Endodermal cell (in vitro differentiated cells): ENCODE measurements at regions not wholly inside any gene's neighbourhood (a gene's known extent, or its start where the extent isn't known, plus 50 kb on each side); places are given as distances from the start of the nearest gene placed in this dataset.
"Not testable (repeated sequence)": the region's sequence is repeated elsewhere in the genome, so short reads cannot be mapped to it uniquely, and the experiment has no call there.

Experiments
- DNase-seq: peaks from one replicate; pipeline ENCODE4 v3.0.0-alpha.2; 2017
- H3K27ac ChIP-seq: 2 replicates; pipeline ENCODE4 v1.5.1; 2013; ENCODE audit warnings: mild to moderate bottlenecking, low read depth, low read length, moderate library complexity
- H3K27me3 ChIP-seq: 2 replicates; pipeline ENCODE4 v1.6.1; 2013; ENCODE audit warnings: mild to moderate bottlenecking, low read length, moderate library complexity; ENCODE audit not compliant: insufficient read depth, control insufficient read depth, poor library complexity, severe bottlenecking
- H3K36me3 ChIP-seq: 2 replicates; pipeline ENCODE4 v1.7.0; 2013; ENCODE audit warnings: mild to moderate bottlenecking, low read length, moderate library complexity; ENCODE audit not compliant: control insufficient read depth, insufficient read depth
- H3K4me1 ChIP-seq: one replicate; pipeline ENCODE4 v1.7.0; 2013; ENCODE audit warnings: low read length; ENCODE audit not compliant: control insufficient read depth, insufficient read depth
- H3K4me3 ChIP-seq: 2 replicates; pipeline ENCODE4 v1.5.1; 2013; ENCODE audit warnings: mild to moderate bottlenecking, low read length, moderate library complexity
- H3K9ac ChIP-seq: 2 replicates; pipeline ENCODE4 v1.6.1; 2013; ENCODE audit warnings: mild to moderate bottlenecking, low read length, moderate library complexity; ENCODE audit not compliant: poor library complexity, severe bottlenecking; ENCODE audit errors: extremely low read depth
- H3K9me3 ChIP-seq: 2 replicates; pipeline ENCODE4 v1.6.1; 2013; ENCODE audit warnings: mild to moderate bottlenecking, low read length, moderate library complexity; ENCODE audit not compliant: control insufficient read depth
- H3K27ac Mint-ChIP-seq: 2 replicates; pipeline ENCODE4 v1.8.0; 2020; ENCODE audit warnings: mixed read lengths
- H3K27me3 Mint-ChIP-seq: 2 replicates; pipeline ENCODE4 v1.8.0; 2021; ENCODE audit warnings: mild to moderate bottlenecking, mixed read lengths; ENCODE audit not compliant: insufficient read depth
- H3K36me3 Mint-ChIP-seq: 2 replicates; pipeline ENCODE4 v1.8.0; 2020; ENCODE audit warnings: low read depth, mixed read lengths
- H3K4me1 Mint-ChIP-seq: 2 replicates; pipeline ENCODE4 v1.8.0; 2020; ENCODE audit warnings: mixed read lengths
- H3K4me3 Mint-ChIP-seq: 2 replicates; pipeline ENCODE4 v1.8.0; 2020; ENCODE audit warnings: mild to moderate bottlenecking, moderate library complexity, mixed read lengths
- H3K9me3 Mint-ChIP-seq: 2 replicates; pipeline ENCODE4 v1.8.0; 2020; ENCODE audit warnings: mild to moderate bottlenecking, mixed read lengths
- WGBS, 2 experiments: methylation state at CpG; one replicate each; pipeline versions ENCODE4 v1.1.5 to v1.1.7; 2013; ENCODE audit warnings: missing lambda C conversion rate in 2 of 2, mixed read lengths in 1 of 2; ENCODE audit not compliant: insufficient coverage in 1 of 2, insufficient read length in 1 of 2; 5-methylcytosine and 5-hydroxymethylcytosine counted together
- TF ChIP-seq, protein P1 (sequence below): fragments of 200-600 bp; sonication (generic); conservative IDR thresholded peaks from 2 replicates; pipeline ENCODE4 v1.5.0; 2021; ENCODE audit warnings: antibody characterized with exemption, mild to moderate bottlenecking

DNA sequence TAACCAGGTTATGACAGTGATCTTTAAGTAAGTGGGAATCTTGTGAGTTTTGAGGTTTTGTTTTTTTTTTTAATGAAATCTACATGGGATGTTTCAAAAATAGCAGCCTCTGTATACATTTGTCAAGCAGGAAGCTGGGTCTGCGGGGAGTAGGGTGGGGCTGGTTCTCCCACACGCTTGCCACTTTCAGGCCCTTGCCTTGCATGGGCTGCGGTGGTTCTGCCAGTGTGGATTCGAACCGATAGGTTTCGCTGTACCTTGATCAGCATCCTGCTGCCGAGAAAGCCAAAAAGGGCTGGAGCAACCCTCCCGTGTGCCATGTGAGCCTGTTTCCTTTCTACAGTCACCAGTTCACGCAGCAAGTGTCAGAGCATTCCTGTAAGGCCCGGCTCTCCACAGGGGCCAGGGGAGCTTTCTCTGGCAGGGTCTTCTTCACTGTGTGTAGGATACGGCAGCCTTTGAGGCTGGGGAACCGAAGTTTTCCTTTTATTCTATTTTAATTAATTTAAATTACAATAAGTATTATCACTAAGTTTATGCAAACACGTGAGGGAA lies 79.2 kb upstream of the SAMD11 start:
- Mint-ChIP-seq H3K27ac (peak overlapping the region; percentile 75), H3K4me3 (no peak overlapping the region), H3K36me3 (peaks cover 16% of the 10 kb centered on the region), H3K27me3 (no peaks in the 10 kb centered on the region), H3K9me3 (no peaks in the 10 kb centered on the region), H3K4me1 (peaks cover 28% of the 10 kb centered on the region)
- TF ChIP-seq, protein P1, sequence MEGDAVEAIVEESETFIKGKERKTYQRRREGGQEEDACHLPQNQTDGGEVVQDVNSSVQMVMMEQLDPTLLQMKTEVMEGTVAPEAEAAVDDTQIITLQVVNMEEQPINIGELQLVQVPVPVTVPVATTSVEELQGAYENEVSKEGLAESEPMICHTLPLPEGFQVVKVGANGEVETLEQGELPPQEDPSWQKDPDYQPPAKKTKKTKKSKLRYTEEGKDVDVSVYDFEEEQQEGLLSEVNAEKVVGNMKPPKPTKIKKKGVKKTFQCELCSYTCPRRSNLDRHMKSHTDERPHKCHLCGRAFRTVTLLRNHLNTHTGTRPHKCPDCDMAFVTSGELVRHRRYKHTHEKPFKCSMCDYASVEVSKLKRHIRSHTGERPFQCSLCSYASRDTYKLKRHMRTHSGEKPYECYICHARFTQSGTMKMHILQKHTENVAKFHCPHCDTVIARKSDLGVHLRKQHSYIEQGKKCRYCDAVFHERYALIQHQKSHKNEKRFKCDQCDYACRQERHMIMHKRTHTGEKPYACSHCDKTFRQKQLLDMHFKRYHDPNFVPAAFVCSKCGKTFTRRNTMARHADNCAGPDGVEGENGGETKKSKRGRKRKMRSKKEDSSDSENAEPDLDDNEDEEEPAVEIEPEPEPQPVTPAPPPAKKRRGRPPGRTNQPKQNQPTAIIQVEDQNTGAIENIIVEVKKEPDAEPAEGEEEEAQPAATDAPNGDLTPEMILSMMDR, result no peak
- Histone ChIP-seq H3K9ac (no peak overlapping the region), H3K27me3 (no peaks in the 10 kb centered on the region), H3K4me3 (no peak overlapping the region), H3K27ac (no peak overlapping the region), H3K4me1 (no peaks in the 10 kb centered on the region), H3K36me3 (no peaks in the 10 kb centered on the region), H3K9me3 (peaks cover 8% of the 10 kb centered on the region)
- peak; percentile 82 for DNase-seq
- 79 to 82% methylated on average over 5 to 12 of the region's 13 CpGs for WGBS, 2 experiments

DNA sequence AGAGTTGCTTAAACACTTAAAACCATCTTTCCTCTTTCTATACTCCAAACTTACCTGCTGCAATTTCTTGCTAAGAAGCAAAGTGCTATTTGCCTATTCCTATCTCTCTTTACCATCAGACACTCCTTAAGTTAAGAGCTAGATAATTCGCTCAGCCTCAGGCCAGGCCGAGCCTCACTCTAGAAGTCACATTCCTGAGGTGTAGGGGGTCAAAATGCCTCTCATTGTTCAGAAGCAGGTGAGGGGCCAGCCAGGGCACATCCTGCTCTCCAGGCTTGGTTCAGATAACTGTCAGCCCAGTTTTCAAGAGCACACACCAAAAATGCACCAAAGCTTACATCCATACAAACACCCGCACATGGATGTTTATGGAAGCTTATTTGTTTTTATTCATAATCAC lies 78.1 kb upstream of the SAMD11 start:
- not testable (repeated sequence) for H3K9me3 Mint-ChIP-seq, H3K9ac ChIP-seq, H3K27ac ChIP-seq, H3K4me1 ChIP-seq, H3K27me3 ChIP-seq, H3K9me3 ChIP-seq, H3K36me3 ChIP-seq, H3K4me3 ChIP-seq, H3K27me3 Mint-ChIP-seq
- H3K4me3 Mint-ChIP-seq, result peak overlapping the region; percentile 27
- 21 to 40% methylated on average over 2 of the region's 3 CpGs for WGBS, 2 experiments
- peaks cover 28% of the 10 kb centered on the region for H3K4me1 Mint-ChIP-seq
- peak; percentile 80 for DNase-seq
- peak overlapping the region; percentile 85 for H3K27ac Mint-ChIP-seq
- H3K36me3 Mint-ChIP-seq, result peaks cover 16% of the 10 kb centered on the region

DNA sequence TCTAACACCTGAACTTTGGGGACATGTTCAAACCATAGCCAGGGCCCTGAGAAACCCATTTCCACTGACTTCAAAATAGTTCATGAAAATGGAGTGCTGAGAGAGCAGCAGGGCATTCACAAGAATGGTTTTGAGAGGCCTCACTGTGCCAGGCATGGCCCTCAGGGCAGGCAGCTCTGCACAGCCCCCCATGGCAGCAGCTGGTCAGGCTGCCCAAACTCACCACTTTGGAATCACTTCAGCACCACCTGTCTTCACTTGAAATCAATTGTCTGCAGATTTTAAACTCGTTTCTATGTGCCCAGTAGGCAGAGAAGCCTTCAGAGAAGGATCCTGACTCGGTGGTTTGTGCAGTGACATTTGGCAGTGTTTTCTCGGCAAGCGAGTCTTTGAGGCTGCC lies 73.8 kb upstream of the SAMD11 start:
- not testable (repeated sequence) for H3K27me3 ChIP-seq, H3K27ac Mint-ChIP-seq, H3K9ac ChIP-seq, H3K9me3 Mint-ChIP-seq, H3K27me3 Mint-ChIP-seq, DNase-seq, H3K4me1 ChIP-seq, H3K4me3 ChIP-seq, H3K9me3 ChIP-seq, H3K27ac ChIP-seq, H3K36me3 ChIP-seq, H3K4me3 Mint-ChIP-seq
- WGBS, 2 experiments, result 92 to 100% methylated on average over 1 to 4 of the region's 4 CpGs
- Mint-ChIP-seq H3K36me3 (peaks cover 18% of the 10 kb centered on the region), H3K4me1 (peaks cover 20% of the 10 kb centered on the region)

DNA sequence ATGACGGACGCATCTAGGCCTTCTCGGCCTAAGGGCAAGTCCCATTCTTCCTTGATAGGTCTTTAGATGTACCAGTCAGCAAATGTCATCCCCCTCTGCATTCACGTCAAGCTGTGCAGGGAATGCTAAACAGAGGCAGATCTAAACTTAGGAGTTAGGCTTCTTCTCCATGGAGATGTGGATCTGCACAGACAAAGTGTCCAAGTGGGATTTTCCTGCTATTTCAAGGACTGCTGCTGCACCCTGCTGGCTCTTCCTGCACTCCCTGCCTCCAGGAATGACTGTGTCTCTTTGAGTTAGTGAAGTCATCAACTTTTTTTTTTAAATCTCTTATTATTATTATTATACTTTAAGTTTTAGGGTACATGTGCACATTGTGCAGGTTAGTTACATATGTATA lies 73.4 kb upstream of the SAMD11 start:
- DNase-seq, H3K27me3 Mint-ChIP-seq, H3K9me3 ChIP-seq, H3K4me3 ChIP-seq, H3K36me3 ChIP-seq, H3K4me1 ChIP-seq, H3K9me3 Mint-ChIP-seq, H3K27me3 ChIP-seq, H3K27ac ChIP-seq, H3K9ac ChIP-seq, H3K4me3 Mint-ChIP-seq, H3K27ac Mint-ChIP-seq: not testable (repeated sequence)
- 75 to 95% methylated on average over 1 to 4 of the region's 4 CpGs for WGBS, 2 experiments
- H3K4me1 Mint-ChIP-seq, result peaks cover 18% of the 10 kb centered on the region
- TF ChIP-seq, protein P1, result peak; percentile 43
- H3K36me3 Mint-ChIP-seq, result peaks cover 20% of the 10 kb centered on the region

DNA sequence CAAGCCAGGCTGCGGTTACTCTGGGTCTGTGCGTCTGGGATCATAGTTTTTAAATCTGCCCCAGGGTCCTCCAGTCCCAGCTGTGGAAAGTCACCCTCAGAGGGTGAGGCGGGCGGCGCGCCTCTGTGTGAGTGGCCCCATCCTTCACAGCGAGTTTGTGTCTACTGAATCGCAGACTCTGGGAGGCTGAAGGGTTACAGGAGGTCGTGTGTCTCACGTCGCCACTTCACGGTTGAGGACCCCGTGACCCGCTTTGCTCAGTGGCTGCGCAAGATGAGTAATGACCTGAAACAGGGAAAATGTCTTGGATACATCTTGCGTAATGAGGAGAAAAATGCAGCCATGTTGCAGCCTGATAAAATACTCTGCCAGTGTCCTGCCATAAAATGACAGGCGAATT lies 72.3 kb upstream of the SAMD11 start:
- 94% methylated on average over 5 of the region's 17 CpGs; no CpG with 5 or more reads in 1 of the 2 experiments for WGBS, 2 experiments
- not testable (repeated sequence) for H3K36me3 ChIP-seq, H3K4me1 ChIP-seq, H3K27ac ChIP-seq, H3K9me3 Mint-ChIP-seq, H3K9ac ChIP-seq, DNase-seq, H3K27ac Mint-ChIP-seq, H3K9me3 ChIP-seq, H3K4me3 Mint-ChIP-seq, H3K27me3 Mint-ChIP-seq, H3K27me3 ChIP-seq, H3K4me1 Mint-ChIP-seq, H3K4me3 ChIP-seq
- H3K36me3 Mint-ChIP-seq, result peaks cover 20% of the 10 kb centered on the region

DNA sequence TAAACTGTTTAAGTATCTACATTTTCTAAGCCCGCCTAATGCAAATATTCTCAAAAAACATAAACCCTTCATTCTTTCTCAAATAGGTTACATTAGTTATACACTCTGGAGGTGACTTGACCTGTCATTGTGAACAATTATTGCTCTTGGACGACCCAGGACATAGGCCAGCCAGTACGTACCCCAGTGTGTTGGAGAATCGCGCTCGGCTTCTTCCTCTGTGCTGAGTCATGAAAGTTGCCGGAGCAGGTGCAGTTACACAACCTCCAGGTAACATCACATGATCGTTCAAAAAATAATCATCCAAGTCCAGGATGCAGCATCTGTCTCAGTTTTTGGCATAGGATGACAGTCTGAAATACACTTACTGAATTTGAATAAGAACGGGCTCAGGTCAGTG lies 71.9 kb upstream of the SAMD11 start:
- not testable (repeated sequence) for H3K4me3 Mint-ChIP-seq, DNase-seq, H3K36me3 ChIP-seq, H3K27me3 ChIP-seq, H3K4me1 Mint-ChIP-seq, H3K27ac ChIP-seq, H3K9me3 Mint-ChIP-seq, H3K27ac Mint-ChIP-seq, H3K9ac ChIP-seq, H3K4me3 ChIP-seq, H3K9me3 ChIP-seq, H3K27me3 Mint-ChIP-seq, H3K4me1 ChIP-seq
- WGBS, 2 experiments, result 83 to 98% methylated on average over 6 to 8 of the region's 9 CpGs
- peaks cover 20% of the 10 kb centered on the region for H3K36me3 Mint-ChIP-seq
